Brain pericyte (primary cell): ENCODE measurements at regions not wholly inside any gene's neighbourhood (a gene's known extent, or its start where the extent isn't known, plus 50 kb on each side); places are given as distances from the start of the nearest gene placed in this dataset.
"Not testable (repeated sequence)": the region's sequence is repeated elsewhere in the genome, so short reads cannot be mapped to it uniquely, and the experiment has no call there.

Experiments
- DNase-seq: peaks from one replicate; pipeline ENCODE4 v3.0.0-alpha.2; 2012; ENCODE audit warnings: low read depth, low spot score

DNA sequence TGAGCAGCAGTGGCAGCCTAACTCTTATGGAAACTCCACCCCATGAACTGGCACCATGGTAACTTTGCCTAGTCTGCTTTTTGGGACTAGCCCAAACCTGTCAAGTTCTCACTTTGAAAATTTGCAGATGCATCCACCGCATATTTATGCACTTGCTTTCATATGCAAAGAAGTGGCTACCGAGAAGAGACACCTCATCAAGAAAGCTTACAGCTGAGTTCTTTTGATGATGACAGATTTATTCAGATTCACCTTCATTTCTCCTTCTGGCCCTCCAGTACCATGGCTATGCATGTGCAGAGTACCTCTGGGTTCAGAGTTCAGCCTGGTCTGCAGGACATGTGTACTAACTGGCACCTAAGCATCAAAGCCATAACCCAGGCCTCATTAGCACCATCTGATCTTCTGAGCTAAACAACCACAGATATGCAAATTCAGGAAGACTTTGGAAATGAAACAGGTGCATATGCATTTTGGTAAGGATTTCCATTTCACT lies 154.3 kb upstream of the TENT5A start:
- no peak for DNase-seq

DNA sequence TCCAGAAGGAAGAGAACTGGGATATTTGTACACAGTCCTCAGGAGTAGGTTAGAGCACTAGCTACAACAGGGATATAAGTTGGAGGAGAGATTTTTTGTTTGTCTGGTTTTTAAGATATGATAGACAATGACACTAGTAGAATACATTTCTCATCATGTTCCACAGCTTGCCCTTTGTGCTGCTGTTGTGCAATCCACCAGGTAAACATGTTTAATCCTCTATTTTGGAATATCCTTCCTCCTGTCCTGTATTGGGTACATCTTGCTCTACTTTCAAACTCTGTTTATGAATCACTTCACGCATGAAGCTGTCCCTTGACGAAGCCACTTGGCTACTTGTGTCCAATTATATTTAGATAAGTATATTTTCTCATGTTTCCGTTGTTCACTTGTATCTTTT lies 153.6 kb upstream of the TENT5A start:
- no peak for DNase-seq

DNA sequence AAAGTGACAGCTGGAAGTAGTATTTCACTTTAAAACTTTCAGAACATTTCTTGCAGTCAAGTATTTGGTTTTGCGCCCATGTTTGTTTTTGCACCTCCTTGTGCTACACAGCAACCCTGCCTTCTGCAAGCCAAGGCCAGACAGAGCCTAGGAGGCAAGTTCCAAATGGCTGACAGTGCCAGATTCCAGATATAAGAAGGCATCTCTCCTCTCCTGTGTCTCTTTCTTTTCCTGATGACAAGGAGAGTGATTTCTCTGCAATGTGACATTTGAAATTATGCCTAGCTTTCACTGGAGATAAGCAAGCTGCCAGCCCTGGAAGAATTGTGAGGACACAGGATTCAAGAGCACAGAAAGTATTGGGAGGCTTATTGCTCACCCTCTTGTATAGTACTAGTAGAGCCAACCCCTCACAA lies 149.1 kb upstream of the TENT5A start:
- DNase-seq: no peak

- DNase-seq: no peak
These were observed 148.1 kb upstream of the TENT5A start for GRCh38 chr6:81900616-81901015.

DNA sequence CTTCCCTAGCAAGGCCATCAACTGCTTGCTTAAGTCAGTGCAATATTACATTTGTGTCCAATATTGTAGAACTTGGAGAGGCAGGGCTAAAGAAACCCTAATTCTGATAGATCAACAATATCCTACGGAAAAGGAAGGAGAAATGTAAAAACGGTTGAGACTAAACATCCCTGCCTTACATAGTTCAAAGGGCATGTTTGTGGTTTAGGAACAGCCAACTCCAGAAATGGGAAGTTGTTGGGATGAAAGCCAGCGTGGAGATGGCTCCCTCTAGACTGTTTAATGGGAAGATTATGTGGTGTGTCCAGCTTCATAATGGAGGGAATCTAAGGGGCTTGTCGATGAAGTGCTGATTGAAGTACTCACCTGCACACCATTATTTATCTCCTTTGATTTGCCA lies 145.3 kb upstream of the TENT5A start:
- DNase-seq: no peak

- DNase-seq: no peak
These were observed 144.3 kb upstream of the TENT5A start for GRCh38 chr6:81896525-81897503.

GRCh38 chr6:81895511-81896185 lies 143.2 kb upstream of the TENT5A start:
- peak; percentile 30 for DNase-seq

DNA sequence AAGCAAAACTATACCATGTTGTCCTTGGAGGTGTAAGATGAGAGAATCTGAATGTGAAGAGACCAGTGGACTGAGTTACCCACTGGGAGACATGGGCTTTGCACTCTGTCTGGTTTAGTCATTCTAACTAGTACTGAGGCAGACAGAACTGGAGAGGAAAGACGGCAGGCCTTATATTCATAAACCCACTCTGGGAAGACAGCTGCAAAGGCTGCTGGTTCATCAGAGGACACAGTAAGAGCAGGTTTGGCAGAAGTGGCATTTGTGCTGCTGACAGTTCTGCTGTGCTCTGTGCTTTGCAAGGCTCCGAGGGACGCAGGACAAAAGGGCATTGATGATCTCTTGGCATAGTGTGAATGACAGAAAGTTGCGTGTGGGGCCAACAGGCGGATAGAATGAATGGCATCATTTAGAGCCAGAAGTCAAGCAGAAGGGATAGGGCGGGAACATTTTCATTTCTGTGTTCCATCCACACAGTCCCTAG lies 142.3 kb upstream of the TENT5A start:
- DNase-seq: no peak

GRCh38 chr6:81894306-81894705 lies 141.8 kb upstream of the TENT5A start:
- DNase-seq: no peak

DNA sequence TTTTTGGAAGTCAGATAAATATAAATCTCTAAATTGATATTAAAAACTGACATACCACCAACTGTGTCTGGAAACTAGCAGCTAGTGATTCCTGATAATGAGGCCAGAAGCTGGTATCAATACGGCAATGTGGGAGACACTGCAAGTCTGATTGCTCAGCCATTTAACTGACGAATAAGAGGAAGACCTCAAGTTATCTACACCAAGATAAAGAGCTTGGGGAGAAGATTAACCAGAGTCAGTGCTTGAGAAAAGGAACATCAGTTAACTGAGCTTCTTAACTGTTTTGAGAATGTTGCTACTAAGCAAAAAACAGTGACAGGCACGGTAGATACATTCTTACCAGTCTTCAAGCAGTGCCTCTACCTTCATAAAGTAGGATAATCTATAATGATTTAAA lies 140.4 kb upstream of the TENT5A start:
- DNase-seq: no peak

DNA sequence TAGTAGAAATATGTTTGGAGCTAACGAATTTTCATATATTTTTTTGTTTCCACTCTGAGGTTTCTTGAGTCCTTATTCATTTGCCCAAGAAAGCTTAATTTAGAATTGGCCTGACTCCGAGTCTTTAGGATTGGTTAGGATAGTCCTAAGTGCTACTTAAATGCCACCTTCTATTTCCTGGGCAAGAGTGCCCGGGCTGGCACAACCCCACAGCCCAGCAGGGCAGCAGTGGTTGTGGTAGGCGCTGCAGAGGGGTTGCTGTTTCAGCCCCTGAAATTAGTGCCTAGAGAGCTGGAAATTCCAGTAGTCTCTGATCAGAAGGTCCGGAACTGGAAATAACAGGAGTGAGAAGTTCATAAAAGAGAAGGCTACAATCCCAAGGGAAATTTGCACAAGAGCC lies 139.4 kb upstream of the TENT5A start:
- no peak for DNase-seq

DNA sequence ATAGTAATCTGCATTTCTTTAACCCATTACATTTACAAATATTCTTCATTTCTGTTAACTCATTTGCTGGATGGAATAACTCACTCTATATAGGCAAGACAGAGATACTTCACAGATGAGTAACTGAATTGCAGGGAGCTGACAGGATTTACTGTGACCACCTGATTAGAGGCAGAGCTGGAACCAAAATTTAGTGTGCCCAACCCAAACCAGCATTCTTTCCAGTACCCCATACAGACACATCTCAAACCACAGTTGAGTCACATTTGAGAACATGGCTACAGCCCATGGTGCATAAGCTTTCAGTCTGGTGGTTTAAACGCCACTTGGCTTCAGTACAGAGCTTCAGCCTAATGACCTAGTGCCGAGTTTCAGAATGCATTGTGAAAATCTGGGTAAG lies 138.4 kb upstream of the TENT5A start:
- no peak for DNase-seq

- no peak for DNase-seq
These were observed 137.0 kb upstream of the TENT5A start for GRCh38 chr6:81889377-81890053.

- not testable (repeated sequence) for DNase-seq
These were observed 134.4 kb upstream of the TENT5A start for GRCh38 chr6:81886909-81887308.

DNA sequence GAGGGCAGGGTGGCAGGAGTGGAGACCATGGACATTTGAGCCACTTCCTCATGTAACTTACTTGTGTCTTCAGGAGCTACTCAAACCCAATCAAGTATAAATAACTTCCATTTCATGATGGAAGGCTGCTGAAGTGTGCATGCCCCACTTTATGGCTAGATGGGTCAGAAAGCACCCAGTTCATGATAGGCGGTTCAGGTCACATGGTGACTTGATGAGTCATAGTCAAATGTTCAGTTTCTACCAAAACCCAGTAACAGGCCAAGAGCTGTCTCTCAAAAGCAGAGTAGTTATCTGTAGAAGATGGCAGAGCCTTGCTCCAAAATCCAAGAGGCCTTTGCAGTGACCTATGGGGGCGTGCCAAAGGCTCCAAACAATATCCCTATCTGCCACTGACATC lies 133.7 kb upstream of the TENT5A start:
- no peak for DNase-seq

DNA sequence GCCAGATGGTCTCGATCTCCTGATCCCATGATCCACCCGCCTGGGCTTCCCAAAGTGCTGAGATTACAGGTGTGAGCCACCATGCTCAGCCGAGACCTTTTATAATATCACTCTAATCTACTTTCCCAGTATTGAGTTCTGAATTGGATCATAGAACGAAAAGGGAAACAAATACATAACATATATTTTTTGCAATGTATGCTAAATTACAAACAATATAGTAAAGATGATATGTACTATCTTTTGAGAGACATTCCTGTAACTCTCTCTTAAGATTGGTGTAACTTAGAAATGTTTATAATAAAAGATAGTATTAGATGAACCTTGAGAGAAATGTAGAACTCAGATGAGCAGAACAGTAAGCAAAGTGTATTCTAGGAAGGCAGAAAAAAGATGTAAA lies 129.2 kb upstream of the TENT5A start:
- no peak for DNase-seq

DNA sequence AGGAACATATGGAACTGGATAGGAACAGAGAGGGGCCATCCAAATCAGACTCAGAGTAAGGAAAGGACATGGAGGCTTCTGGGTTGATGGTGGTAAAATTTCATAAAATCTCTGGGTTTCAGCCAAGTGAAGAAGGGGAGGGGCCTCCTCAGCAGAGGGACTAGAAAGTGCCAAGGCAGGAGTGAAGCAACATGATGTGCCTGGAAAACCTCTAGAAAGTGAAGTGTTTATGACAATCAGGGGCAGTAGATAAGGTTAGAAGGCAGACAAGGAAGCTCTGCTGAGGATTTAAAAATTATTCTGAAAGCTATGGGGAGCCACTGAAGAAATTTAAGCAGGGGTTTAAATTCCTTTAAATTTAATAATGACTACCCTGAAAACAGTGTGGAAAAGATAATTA lies 126.0 kb upstream of the TENT5A start:
- DNase-seq: no peak

DNA sequence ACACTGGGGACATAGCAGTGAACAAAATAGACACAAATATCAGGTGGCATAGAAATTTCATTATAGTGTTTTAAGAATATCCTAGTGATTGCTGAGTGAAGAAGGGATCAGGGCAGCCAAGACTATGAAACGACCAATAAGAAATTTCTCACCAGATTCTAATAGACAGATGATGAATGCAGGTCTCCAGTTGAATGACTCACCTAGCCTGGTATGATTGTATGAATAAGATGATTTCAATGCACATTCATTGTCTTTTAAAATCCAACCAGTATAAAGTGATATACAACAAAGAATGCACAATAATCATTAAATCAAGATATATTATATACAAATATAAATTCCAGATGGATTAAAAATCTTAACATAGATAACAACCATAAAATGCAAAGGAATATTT lies 124.5 kb upstream of the TENT5A start:
- no peak for DNase-seq

- DNase-seq: no peak
These were observed 123.4 kb upstream of the TENT5A start for GRCh38 chr6:81875782-81876293.

GRCh38 chr6:81869749-81870508 lies 117.4 kb upstream of the TENT5A start:
- DNase-seq: not testable (repeated sequence)

GRCh38 chr6:81865712-81866111 lies 113.2 kb upstream of the TENT5A start:
- DNase-seq: peak; percentile 80
